ENCODE measurements at regions not wholly inside any gene's neighbourhood (a gene's known extent, or its start where the extent isn't known, plus 50 kb on each side); places are given as distances from the start of the nearest gene placed in this dataset.
"Not testable (repeated sequence)": the region's sequence is repeated elsewhere in the genome, so short reads cannot be mapped to it uniquely, and the experiment has no call there.

DNA sequence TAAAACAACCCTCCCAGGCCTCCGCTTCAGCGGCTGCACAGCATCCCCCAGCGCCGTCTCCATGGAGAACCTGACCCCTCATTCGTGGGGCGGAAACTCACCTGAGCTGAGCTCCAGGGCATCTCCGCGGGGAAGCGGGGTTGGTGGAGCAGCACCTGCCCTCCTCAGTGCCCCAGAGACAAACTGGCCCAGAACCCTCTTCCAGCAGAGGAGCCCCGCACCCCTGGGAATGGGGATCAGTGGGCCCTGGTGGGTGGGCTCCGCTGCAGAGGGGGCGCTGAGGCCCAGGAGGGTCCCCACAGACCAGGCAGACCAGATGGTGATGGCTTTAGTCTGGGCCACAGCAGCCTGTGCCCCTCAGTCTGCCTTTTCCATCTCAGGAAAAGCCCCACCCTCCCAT lies 261.2 kb downstream of the ADGRD1 start:
- DNase-seq, result not testable (repeated sequence)

DNA sequence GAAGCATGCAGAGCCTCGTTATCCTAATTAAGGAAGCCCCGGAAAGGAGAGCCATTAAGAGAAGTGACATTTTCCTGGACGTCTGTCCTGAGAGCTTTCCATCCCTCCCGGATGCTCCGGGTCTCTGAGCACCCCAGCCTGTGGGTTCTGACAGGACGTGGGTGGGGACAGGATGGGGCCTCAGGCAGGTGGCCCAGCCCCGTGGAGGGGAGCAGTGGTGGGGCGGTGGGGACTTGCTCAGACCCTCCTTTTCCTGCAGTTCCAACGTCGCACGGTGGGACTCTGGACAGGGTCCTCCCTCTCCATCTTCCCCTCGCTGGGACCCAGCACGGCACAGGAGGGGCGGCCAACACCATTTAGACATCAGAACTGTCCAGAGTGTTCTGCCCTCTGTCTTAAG lies 262.9 kb downstream of the ADGRD1 start:
- DNase-seq, result not testable (repeated sequence)

- no peak for DNase-seq
Measured at GRCh38 chr12:131217024-131217586, 263.4 kb downstream of the ADGRD1 start.

DNA sequence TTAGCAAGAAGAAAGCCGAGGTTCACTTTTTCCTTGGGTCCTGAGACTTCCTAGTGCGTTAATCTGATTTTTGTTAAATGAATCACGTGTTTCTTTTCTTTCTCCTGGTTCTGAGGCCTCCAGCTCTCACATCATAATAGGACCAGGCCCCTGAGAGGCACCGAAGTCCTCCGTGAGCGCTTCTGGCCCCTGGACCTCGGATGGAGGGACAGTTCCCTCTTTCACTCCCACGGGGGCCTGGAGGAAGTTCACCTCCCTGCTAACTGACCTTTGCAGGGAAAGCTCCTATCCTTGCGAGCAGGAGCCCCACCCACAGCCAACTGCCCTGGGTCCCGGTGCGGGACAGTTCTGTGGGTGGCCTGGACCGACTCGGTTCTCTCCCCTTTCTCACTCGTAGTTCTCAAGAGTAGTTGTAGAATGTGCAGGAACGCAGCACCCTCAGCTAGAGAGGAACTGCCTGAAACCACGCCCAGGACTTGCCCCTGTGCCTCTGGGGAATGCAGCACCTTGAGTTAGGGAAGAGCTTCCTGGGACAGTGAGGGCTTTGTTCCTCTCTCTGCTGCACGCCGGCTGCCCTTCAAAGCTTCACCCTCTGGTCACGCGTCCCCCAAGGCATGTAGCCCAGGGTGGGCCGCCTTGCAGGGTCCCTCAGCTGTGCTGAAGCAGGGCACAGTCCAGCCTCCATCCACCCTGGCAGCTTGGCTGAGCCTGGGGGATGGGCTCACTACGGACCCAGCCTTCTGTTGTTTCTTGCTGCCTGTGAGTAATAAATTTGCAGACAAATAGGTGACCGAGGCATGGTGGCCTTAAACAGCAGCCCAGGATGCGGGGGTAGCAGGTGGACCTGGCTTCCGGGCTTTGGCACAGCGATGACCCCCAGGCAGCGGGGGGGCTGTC lies 264.6 kb downstream of the ADGRD1 start:
- peak in 1 of 3 donors; percentile 12 for DNase-seq

DNA sequence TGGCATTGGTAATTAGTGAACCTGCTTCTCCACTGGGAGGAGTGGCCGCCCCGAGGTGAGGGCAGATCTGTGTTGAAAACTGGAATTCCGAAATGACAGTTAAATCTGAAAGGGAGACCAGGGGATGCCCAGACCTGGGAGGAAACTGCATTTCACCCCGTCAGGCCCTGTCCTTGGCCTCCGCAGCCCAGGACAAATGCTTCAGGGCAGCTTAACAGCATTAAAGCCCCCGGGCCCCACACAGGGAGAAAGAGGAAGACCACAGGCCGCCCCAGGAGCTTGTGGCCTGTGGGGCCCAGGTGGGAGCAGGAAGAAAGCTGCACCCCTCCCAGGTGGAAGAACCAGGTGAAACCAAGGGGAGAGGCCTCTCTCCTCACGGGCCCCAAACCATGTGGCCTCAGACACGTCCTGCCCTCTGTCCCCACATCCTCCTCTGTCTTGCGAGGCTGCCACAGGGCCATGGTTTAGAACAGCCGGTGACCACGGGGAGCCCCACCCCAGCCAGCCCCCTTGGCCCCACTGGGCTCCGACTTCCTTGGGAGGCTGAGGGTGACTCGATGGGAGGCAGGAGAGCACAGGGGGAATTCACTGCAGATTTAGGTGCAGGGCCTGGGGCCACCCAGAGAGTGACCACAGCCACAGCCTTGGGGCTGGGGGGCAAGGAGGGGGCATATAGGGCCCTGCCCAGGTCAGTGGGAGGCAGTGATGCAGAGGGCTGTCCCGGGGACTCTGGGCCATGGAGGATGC lies 265.4 kb downstream of the ADGRD1 start:
- DNase-seq, result no peak

DNA sequence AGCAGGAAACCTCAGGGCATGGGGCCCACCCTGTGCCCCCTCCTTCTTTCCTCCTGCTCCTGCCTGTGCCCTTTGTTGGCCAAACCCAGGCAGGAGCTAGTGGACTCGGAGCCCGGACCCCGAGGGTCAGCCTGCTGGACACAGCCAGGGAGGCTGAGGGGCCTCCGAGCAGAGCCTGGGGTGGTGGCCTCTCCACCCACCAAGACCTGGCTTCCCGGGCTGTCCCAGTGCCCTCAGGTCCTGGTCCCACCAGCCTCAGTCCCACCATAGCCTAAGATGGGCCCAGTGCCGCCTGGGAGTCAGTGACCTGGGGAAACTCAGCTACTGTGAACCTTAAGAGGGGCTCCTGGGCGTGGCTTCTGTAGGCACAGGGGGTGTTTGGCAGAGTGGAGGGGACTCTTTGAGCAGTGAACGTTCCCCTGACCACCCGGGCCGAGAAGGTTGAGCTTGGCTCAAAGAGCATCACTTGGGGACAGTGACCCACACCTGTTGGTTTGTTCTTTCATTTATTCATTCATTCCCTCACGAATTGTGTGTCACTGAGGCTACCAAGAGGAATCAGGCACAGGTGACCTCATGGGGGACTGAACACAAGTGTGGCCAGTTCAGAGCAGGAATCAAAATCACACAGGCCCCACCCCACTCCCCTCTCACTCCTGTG lies 266.1 kb downstream of the ADGRD1 start:
- no peak for DNase-seq

- no peak for DNase-seq
Measured at GRCh38 chr12:131220331-131220685, 266.6 kb downstream of the ADGRD1 start.

DNA sequence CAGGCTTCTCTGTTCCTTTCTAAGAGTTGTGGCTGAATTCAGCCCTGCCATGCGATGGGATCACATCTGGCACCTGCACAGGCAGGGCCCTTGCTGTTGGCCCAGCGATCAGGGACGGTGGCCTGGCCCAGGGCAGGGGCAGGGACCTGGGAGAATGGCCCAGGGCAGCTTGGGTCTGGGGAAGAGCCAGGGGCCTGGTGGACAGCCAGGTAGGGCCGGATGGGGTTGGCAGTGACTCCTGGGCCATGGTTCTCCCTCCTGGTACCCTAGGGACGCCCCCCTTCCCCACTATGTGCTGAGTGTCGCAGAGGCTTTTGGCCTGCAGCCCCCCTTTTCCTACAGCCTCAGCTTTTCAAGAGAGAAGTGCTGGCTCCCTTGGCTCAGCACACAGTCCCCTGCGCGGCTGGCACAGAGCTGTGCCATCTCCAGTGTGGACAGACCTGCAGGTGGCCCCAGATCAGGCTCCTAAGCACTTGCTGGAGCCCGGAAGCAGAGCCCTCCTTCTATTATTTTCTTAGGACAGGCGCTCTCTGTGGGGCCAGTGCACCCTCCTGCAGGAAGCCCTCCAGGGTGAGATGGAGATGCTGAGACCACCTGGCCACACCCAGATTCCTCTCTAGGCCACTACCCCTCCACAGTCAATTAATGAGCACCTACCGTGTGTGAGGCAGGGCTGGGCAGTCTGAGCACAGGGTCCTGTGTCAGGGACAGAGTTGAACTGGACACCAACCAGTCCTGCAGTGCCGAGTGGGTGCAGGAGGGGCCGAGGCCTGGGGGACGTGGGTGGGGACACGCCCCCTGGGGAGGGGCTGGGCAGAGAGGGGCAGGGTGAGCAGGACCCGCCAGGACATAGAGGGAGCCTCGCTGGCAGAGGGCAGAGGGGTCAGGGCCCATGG lies 267.6 kb downstream of the ADGRD1 start:
- DNase-seq, result no peak

GRCh38 chr12:131221957-131222328 lies 268.2 kb downstream of the ADGRD1 start:
- DNase-seq, result no peak

DNA sequence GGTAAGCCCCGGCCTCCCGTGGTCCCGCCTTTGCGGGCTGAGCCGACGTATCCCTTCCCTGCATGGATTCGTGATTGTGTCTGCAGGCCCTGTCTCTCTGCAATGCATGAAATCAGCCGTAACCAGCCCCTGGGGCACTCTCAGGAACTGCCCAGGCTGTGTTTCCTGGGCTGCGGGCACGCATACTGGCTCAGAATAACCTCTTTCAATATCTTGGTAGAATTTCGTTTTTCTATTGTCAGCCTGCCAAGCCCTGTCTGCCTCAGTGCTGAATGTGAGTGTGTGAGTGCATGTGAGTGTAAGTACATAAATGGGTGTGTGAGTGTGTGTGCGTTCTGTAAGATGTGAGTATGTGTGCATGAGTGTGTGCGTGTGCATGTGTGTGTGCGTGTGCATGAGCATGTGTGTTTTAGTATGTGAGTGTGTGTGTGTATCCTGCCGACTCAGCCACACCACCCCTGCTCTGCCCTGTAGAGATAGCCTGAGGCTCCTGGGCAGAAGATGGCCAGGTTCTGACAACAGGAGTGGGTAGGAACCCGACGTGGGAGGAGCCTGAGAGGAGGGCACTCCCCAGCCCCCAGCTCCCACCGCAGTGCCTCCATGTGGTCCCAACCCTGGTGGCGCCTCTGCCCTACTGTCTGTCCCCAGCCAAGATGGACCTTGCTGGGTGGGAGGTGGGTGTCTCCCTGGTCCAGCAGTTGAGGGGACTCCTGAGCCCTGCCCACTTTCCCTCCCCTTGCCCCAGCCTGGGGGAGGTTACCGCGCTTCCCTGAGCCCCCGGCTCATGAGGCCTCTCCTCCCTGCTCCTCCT lies 268.8 kb downstream of the ADGRD1 start:
- peak in 2 of 3 donors; percentile 15 to 18 for DNase-seq

DNA sequence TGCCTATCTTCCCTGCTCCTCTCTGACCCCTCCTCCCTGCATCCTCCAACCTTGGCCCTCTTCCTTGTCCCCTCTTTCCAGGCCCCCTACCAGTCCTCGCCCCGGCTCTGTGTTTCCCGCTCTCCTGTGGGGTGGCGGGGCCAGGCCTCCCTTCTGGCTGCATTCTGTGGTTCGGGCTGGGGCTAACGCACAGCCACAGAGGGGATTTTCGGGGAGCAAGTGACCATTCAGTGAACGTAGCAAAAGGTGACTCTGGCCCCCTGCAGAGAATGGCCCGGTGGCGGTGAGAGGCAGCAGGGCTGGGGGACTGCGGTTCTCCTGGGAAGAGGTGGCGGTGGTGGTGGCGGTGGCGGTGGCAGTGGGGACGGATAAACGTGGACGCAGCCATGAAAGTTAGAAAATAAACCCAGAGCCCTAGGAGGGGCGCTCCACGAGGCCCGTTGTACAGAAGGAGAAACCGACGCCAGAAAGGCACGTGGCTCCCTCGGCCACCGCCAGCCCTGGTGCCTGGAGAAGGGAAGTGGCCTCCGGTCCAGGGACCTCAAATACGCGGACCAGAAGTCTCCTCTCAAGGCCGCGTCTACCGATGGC lies 269.6 kb downstream of the ADGRD1 start:
- no peak for DNase-seq

- no peak for DNase-seq
Measured at GRCh38 chr12:131223791-131224225, 270.1 kb downstream of the ADGRD1 start.

DNA sequence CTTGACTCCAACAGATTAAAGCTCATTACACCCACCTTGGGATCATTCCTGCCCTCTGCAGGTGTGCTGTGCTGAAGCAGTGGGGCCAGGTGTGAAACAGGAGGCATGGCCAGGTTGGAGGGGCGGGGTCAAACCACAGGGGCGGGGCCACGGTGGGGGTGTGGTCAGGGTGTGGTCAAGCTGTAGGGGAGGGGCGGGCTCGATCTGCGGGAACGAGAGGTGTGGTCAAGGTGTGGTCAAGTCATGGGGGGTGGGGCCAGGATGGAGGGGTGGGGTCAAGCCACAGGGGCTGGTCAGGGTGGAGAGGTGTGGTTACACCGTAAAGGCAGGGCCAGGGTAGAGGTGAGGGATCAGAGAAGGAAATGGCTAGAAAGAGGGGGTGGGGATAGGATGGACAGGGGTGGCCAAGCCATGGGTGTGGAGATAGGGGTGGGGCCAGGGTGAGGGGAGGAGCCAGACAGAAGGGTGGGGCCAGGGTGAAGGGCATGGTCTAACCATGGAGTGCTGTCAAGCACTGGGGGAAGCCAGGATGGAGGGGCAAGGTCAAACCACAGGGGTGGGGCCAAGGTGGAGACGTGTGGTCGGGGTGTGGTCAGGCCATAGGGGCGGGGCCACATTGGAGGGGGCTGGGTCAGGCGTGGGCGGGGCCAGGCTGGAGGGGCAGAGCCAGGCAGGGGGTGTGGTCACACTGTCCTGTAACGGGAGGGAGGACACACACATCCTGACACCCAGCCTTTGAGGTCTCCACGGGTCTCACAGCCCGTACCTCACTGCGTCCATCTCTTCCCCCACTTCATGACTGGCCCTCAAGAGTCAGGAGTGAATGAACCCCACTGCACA lies 270.7 kb downstream of the ADGRD1 start:
- DNase-seq, result not testable (repeated sequence)

GRCh38 chr12:131225066-131225380 lies 271.3 kb downstream of the ADGRD1 start:
- not testable (repeated sequence) for DNase-seq

GRCh38 chr12:131226345-131227265 lies 272.9 kb downstream of the ADGRD1 start:
- no peak for DNase-seq

GRCh38 chr12:131227641-131228040 lies 273.9 kb downstream of the ADGRD1 start:
- not testable (repeated sequence) for DNase-seq

DNA sequence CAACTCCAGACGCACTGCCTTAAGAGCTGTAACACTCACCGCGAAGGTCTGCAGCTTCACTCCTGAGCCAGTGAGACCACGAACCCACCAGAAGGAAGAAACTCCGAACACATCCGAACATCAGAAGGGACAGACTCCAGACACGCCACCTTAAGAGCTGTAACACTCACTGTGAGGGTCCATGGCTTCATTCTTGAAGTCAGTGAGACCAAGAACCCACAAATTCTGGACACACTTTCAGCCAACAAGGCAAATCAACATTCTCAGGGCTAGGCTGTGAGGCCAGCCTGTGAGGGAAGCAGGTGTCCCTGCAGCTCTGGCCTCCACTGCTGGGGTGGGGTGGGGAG lies 275.3 kb downstream of the ADGRD1 start:
- DNase-seq, result not testable (repeated sequence)

DNA sequence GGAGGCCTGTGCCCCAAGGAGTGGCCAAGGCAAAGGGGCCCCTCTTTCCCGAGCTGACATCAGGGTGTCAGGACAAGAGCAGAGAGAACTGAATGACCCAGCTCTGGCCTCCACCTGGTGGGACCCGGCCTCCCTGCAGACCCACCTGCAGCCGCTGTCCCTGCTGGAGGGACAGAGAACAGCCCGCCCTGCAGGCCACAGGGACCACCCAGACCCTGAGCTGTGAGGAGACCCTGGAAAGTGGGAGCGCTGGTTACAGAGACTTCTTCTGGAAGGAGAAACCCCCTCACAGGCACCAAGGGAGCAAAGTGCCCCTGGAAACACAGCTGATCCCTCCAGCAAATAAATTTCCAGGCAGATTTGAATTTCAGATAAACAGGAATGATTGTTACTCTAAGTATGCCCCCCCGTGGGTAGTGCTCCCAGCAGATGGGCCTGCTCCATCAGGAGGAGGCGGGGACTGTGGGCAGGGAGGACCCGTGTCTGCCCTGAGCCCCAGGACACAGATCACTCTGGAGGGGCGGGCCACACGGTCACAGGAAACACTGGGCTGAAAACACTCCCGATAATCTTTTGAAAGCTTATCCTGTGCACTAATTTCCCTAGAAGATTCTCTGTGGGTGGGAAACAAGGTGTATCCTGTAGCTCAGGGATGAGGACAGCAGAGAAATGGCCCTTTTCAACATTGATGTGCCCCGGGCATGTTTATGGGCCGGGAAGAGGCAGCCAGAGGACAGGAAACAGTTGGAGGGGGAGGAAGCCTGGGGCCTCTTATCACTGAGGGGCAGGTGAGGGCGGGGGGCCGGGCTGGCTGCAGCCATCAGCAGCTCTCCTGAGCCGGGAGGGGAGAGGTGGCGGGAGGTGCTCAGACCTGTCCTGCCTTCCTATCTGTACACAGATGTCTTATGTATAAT lies 276.0 kb downstream of the ADGRD1 start:
- no peak for DNase-seq
